GM12875 (cell line): ENCODE measurements at regions not wholly inside any gene's neighbourhood (a gene's known extent, or its start where the extent isn't known, plus 50 kb on each side); places are given as distances from the start of the nearest gene placed in this dataset.

Experiments
- H3K4me3 ChIP-seq: one replicate; pipeline ENCODE4 v1.5.1; 2011; ENCODE audit warnings: low read depth, low read length, control low read depth
- TF ChIP-seq, protein P1 (sequence below): IDR thresholded peaks from 2 replicates; pipeline ENCODE4 v1.5.1; 2011; ENCODE audit warnings: low read depth, mild to moderate bottlenecking, control low read depth, inconsistent platforms, low read length, moderate library complexity, borderline replicate concordance; ENCODE audit not compliant: insufficient read depth

GRCh38 chr9:18256568-18256967 lies 217.4 kb upstream of the ADAMTSL1 start:
- TF ChIP-seq, protein P1, sequence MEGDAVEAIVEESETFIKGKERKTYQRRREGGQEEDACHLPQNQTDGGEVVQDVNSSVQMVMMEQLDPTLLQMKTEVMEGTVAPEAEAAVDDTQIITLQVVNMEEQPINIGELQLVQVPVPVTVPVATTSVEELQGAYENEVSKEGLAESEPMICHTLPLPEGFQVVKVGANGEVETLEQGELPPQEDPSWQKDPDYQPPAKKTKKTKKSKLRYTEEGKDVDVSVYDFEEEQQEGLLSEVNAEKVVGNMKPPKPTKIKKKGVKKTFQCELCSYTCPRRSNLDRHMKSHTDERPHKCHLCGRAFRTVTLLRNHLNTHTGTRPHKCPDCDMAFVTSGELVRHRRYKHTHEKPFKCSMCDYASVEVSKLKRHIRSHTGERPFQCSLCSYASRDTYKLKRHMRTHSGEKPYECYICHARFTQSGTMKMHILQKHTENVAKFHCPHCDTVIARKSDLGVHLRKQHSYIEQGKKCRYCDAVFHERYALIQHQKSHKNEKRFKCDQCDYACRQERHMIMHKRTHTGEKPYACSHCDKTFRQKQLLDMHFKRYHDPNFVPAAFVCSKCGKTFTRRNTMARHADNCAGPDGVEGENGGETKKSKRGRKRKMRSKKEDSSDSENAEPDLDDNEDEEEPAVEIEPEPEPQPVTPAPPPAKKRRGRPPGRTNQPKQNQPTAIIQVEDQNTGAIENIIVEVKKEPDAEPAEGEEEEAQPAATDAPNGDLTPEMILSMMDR: no peak
- H3K4me3 ChIP-seq: no peak overlapping the region

GRCh38 chr9:18260521-18260920 lies 213.4 kb upstream of the ADAMTSL1 start:
- no peak overlapping the region for H3K4me3 ChIP-seq
- TF ChIP-seq, protein P1: no peak

DNA sequence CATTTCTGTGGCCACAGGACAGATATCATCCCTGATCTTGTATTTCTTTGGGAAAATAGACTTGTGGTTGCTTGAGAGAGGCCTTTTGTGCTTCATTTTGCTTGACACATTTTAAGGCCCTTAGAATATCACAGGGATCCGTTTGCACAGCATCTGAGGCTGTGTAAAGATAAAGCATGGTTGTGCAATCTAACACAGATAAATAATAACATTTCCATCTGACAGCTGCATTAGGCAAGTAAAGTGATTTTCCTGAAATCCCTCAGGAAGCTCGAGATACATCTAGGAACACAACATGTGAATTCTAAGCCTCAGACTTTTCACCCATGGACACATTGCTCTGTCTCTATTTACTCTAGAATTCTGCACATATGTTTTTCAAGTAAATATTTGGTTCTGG lies 212.8 kb upstream of the ADAMTSL1 start:
- no peak overlapping the region for H3K4me3 ChIP-seq

DNA sequence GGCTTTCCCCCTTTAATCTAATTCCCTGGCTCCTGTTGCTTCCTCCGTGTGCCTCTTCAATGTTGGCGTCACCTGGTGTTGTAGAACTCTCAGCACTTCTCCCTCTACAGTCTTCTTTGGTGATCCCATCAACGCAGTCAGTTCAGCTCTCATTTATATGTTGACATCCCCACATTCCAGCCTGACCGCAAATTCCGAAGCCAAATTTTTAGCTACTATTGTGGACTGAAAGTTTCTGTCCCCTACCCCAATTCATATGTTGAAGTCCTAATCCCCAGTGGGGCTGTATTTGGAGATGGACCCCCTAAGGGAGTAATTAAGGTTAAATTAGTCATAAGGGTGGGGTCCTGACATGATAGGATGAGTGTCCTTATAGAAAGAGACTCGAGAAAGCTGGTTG lies 210.6 kb upstream of the ADAMTSL1 start:
- TF ChIP-seq, protein P1: no peak
- H3K4me3 ChIP-seq: no peak overlapping the region

More for the DNA sequence above, 212.8 kb upstream of the ADAMTSL1 start:
- TF ChIP-seq, protein P1: no peak

DNA sequence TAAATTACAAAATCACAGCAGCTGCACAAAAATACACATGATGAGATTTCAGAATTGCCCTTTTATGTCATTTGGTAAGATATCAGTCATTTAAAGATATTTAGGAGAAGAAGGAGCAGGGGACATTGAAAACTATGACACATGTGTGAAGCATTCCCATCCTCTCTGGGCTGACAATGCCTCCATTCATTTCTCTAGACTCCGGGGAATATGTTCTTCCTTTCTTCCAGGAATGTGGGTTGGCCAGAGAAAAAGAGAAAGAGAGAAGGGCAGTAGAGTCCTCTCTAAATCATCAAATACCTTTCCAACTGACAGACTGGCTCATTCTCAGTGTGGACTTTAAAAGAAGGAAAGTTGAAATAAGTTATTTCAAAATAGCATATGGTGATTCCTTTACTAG lies 205.6 kb upstream of the ADAMTSL1 start:
- TF ChIP-seq, protein P1: no peak
- no peak overlapping the region for H3K4me3 ChIP-seq

- no peak overlapping the region for H3K4me3 ChIP-seq
- TF ChIP-seq, protein P1: no peak
Measured at GRCh38 chr9:18269561-18269960, 204.4 kb upstream of the ADAMTSL1 start.

DNA sequence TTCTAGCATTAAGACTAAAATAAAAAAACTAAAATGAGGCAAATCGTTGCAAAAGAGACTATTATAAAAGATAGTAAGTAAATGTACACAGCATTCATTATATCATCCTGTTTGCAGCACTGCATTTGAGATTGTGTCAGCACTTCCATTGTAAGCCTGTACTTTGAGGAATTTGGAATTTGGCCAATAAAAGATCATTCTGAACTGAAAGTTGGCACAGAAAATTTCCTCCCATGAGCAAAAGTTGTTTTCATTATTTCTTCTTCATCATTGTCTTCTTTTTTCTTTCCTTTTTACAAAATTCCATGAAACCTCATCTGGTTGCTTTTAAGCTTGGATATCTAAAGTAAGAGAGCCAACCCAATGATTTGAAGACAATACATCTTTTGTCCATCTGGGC lies 199.3 kb upstream of the ADAMTSL1 start:
- TF ChIP-seq, protein P1: no peak
- H3K4me3 ChIP-seq: no peak overlapping the region
